Tibial nerve (tissue), 4 donors: ENCODE measurements at regions not wholly inside any gene's neighbourhood (a gene's known extent, or its start where the extent isn't known, plus 50 kb on each side); places are given as distances from the start of the nearest gene placed in this dataset.

Source experiments
- DNase-seq, 2 donors: peaks; one replicate each; pipeline ENCODE4 v3.0.0-alpha.2; 2019; ENCODE audit warnings: low spot score in 2 of 2
- H3K27ac ChIP-seq, 4 donors: fragments of 200-600 bp; sonication (generic) in 3 of 4; one replicate each; pipeline ENCODE4 v1.5.1; 2017 to 2019; ENCODE audit warnings: mild to moderate bottlenecking in 1 of 4
- H3K27me3 ChIP-seq, 2 donors: fragments of 200-600 bp; sonication (generic) in 1 of 2; one replicate each; pipeline versions ENCODE4 v1.5.1 to v1.6.0; 2017 to 2019
- H3K36me3 ChIP-seq, 3 donors: fragments of 200-600 bp; sonication (generic); one replicate each; pipeline ENCODE4 v1.5.1; 2018 to 2019
- H3K4me1 ChIP-seq, 4 donors: fragments of 200-600 bp; sonication (generic) in 3 of 4; one replicate each; pipeline ENCODE4 v1.5.1; 2017 to 2019
- H3K4me3 ChIP-seq, 4 donors: fragments of 200-600 bp; sonication (generic) in 3 of 4; one replicate each; pipeline ENCODE4 v1.5.1; 2017 to 2019; ENCODE audit warnings: mild to moderate bottlenecking in 1 of 4, moderate library complexity in 1 of 4
- H3K9me3 ChIP-seq, 4 donors: fragments of 200-600 bp; sonication (generic) in 3 of 4; one replicate each; pipeline ENCODE4 v1.5.1; 2017 to 2019
- CTCF ChIP-seq, 5 experiments: fragments of 200-600 bp in 3 of 5; fragments of 450-650 bp in 2 of 5; sonication (generic) in 3 of 5; IDR thresholded peaks; one replicate each; pipeline ENCODE4 v1.5.1; 2016 to 2019; ENCODE audit warnings: antibody characterized with exemption in 5 of 5, mild to moderate bottlenecking in 3 of 5, moderate library complexity in 2 of 5
- EP300 ChIP-seq, 2 donors: sonication (generic); formaldehyde crosslinking; IDR thresholded peaks; one replicate each; pipeline ENCODE4 v1.6.1; 2017; ENCODE audit warnings: antibody characterized with exemption in 2 of 2, mild to moderate bottlenecking in 1 of 2
- POLR2A ChIP-seq, 2 donors: fragments of 450-650 bp; IDR thresholded peaks; one replicate each; pipeline ENCODE4 v1.6.1; 2017; ENCODE audit warnings: antibody characterized with exemption in 2 of 2, mild to moderate bottlenecking in 2 of 2, moderate library complexity in 2 of 2
- WGBS, 2 donors: methylation state at CpG; one replicate each; pipeline ENCODE4 v1.1.5; 2018; 5-methylcytosine and 5-hydroxymethylcytosine counted together

- no peaks in the 10 kb centered on the region for H3K9me3 ChIP-seq
- no peak for TF ChIP-seq EP300 (IDR thresholded peaks at IDR 0.05)
- TF ChIP-seq CTCF (IDR thresholded peaks at IDR 0.05) = no peak
- TF ChIP-seq POLR2A (IDR thresholded peaks at IDR 0.05) = no peak
- no peaks in the 10 kb centered on the region for H3K4me1 ChIP-seq
- H3K4me3 ChIP-seq = no peak overlapping the region
- no peak overlapping the region for H3K27ac ChIP-seq
- no peaks in the 10 kb centered on the region for H3K36me3 ChIP-seq
- no peaks in the 10 kb centered on the region for H3K27me3 ChIP-seq
- DNase-seq = no peak
These were observed 1019.2 kb downstream of the AACS start for GRCh38 chr12:126084480-126084879.

GRCh38 chr12:126086242-126086641 is 1021.0 kb downstream of the AACS start:
- WGBS, 2 donors = 46% methylated on average over 3 of the region's 3 CpGs
- TF ChIP-seq POLR2A (IDR thresholded peaks at IDR 0.05) = no peak
- no peak for TF ChIP-seq CTCF (IDR thresholded peaks at IDR 0.05)
- TF ChIP-seq EP300 (IDR thresholded peaks at IDR 0.05) = no peak
- Histone ChIP-seq H3K36me3 (no peaks in the 10 kb centered on the region), H3K9me3 (peaks cover 0 to 14% (median 0%) of the 10 kb centered on the region in 4 donors), H3K4me3 (no peak overlapping the region), H3K4me1 (no peaks in the 10 kb centered on the region), H3K27me3 (no peaks in the 10 kb centered on the region), H3K27ac (no peak overlapping the region)
- no peak for DNase-seq

GRCh38 chr12:126087692-126088091 is 1022.5 kb downstream of the AACS start:
- Histone ChIP-seq H3K9me3 (peaks cover 0 to 17% (median 0%) of the 10 kb centered on the region in 4 donors), H3K27ac (no peak overlapping the region), H3K27me3 (no peaks in the 10 kb centered on the region), H3K36me3 (no peaks in the 10 kb centered on the region), H3K4me3 (no peak overlapping the region), H3K4me1 (no peaks in the 10 kb centered on the region)
- TF ChIP-seq CTCF (IDR thresholded peaks at IDR 0.05) (no peak), EP300 (IDR thresholded peaks at IDR 0.05) (no peak), POLR2A (IDR thresholded peaks at IDR 0.05) (no peak)
- DNase-seq = no peak
- 41 to 50% methylated on average over 3 of the region's 3 CpGs for WGBS, 2 donors

- Histone ChIP-seq H3K9me3 (peaks cover 0 to 17% (median 0%) of the 10 kb centered on the region in 4 donors), H3K4me1 (no peaks in the 10 kb centered on the region), H3K27me3 (no peaks in the 10 kb centered on the region), H3K36me3 (no peaks in the 10 kb centered on the region), H3K27ac (no peak overlapping the region), H3K4me3 (no peak overlapping the region)
- TF ChIP-seq CTCF (IDR thresholded peaks at IDR 0.05) (no peak), POLR2A (IDR thresholded peaks at IDR 0.05) (no peak), EP300 (IDR thresholded peaks at IDR 0.05) (no peak)
- no peak for DNase-seq
- 88 to 94% methylated on average over 1 of the region's 1 CpG for WGBS, 2 donors
These were observed 1028.7 kb downstream of the AACS start for GRCh38 chr12:126093908-126094307.

GRCh38 chr12:126095748-126096510 is 1030.7 kb downstream of the AACS start:
- TF ChIP-seq CTCF (IDR thresholded peaks at IDR 0.05) (no peak), POLR2A (IDR thresholded peaks at IDR 0.05) (no peak), EP300 (IDR thresholded peaks at IDR 0.05) (no peak)
- Histone ChIP-seq H3K9me3 (peaks cover 0 to 3% (median 0%) of the 10 kb centered on the region in 4 donors), H3K36me3 (no peaks in the 10 kb centered on the region), H3K4me3 (no peak overlapping the region), H3K27ac (no peak overlapping the region), H3K4me1 (no peaks in the 10 kb centered on the region), H3K27me3 (no peaks in the 10 kb centered on the region)
- 72 to 77% methylated on average over 3 of the region's 3 CpGs for WGBS, 2 donors
- DNase-seq = no peak
